GM23338 (cell line): ENCODE measurements at regions not wholly inside any gene's neighbourhood (a gene's known extent, or its start where the extent isn't known, plus 50 kb on each side); places are given as distances from the start of the nearest gene placed in this dataset.
"Not testable (repeated sequence)": the region's sequence is repeated elsewhere in the genome, so short reads cannot be mapped to it uniquely, and the experiment has no call there.

Source experiments
- ATAC-seq: fragments of 200-7000 bp; cut with Tn5 transposase; 3 replicates; pipeline ENCODE4 v1.9.1; 2020
- DNase-seq: peaks from one replicate; pipeline ENCODE4 v3.0.0-alpha.2; 2015; ENCODE audit warnings: low spot score
- H2AFZ ChIP-seq: fragments of 200-600 bp; sonication (generic); 2 replicates; pipeline ENCODE4 v1.8.0; 2016; ENCODE audit warnings: antibody characterized with exemption, mild to moderate bottlenecking, moderate library complexity
- H3F3A ChIP-seq: fragments of 200-600 bp; sonication (generic); replicated peaks from 2 replicates; pipeline ENCODE4 v1.8.0; 2017; ENCODE audit warnings: antibody characterized with exemption, mixed run types, low read depth
- H3K27ac ChIP-seq: fragments of 200-600 bp; sonication (generic); 2 replicates; pipeline ENCODE4 v1.6.1; 2016; ENCODE audit warnings: low read depth
- H3K27me3 ChIP-seq: fragments of 200-600 bp; sonication (generic); 2 replicates; pipeline ENCODE4 v1.8.0; 2016; ENCODE audit warnings: mild to moderate bottlenecking, mixed run types, moderate library complexity; ENCODE audit not compliant: insufficient read depth
- H3K36me3 ChIP-seq: fragments of 200-600 bp; sonication (generic); 2 replicates; pipeline ENCODE4 v1.8.0; 2016; ENCODE audit warnings: mild to moderate bottlenecking; ENCODE audit not compliant: insufficient read depth
- H3K4me1 ChIP-seq: fragments of 200-600 bp; sonication (generic); 2 replicates; pipeline ENCODE4 v1.8.0; 2016; ENCODE audit warnings: mild to moderate bottlenecking, moderate library complexity; ENCODE audit not compliant: insufficient read depth
- H3K4me2 ChIP-seq: fragments of 200-600 bp; sonication (generic); 2 replicates; pipeline ENCODE4 v1.7.1; 2017; ENCODE audit warnings: mixed run types
- H3K4me3 ChIP-seq: fragments of 200-600 bp; sonication (generic); 2 replicates; pipeline ENCODE4 v1.6.1; 2016; ENCODE audit warnings: mixed run types
- H3K79me2 ChIP-seq: fragments of 200-600 bp; sonication (generic); replicated peaks from 2 replicates; pipeline ENCODE4 v1.8.0; 2017; ENCODE audit warnings: mild to moderate bottlenecking; ENCODE audit not compliant: insufficient read depth
- H3K9me2 ChIP-seq: fragments of 200-600 bp; sonication (generic); 2 replicates; pipeline ENCODE4 v1.8.0; 2017; ENCODE audit not compliant: insufficient read depth
- H4K20me1 ChIP-seq: fragments of 200-600 bp; sonication (generic); replicated peaks from 2 replicates; pipeline ENCODE4 v1.8.0; 2017; ENCODE audit warnings: mild to moderate bottlenecking; ENCODE audit not compliant: insufficient read depth
- H3K27ac Mint-ChIP-seq: 2 replicates; pipeline ENCODE4 v1.8.0; 2020; ENCODE audit warnings: inconsistent platforms, mild to moderate bottlenecking, moderate library complexity, mixed read lengths
- H3K27me3 Mint-ChIP-seq: 3 replicates; pipeline ENCODE4 v1.8.0; 2022; ENCODE audit warnings: low read depth, mild to moderate bottlenecking, moderate library complexity, mixed read lengths, inconsistent platforms; ENCODE audit not compliant: insufficient read depth, poor library complexity
- H3K36me3 Mint-ChIP-seq: 3 replicates; pipeline ENCODE4 v1.8.0; 2021; ENCODE audit warnings: low read depth, mild to moderate bottlenecking, inconsistent platforms, moderate library complexity, mixed read lengths
- H3K4me1 Mint-ChIP-seq: 3 replicates; pipeline ENCODE4 v1.8.0; 2020; ENCODE audit warnings: mild to moderate bottlenecking, inconsistent platforms, mixed read lengths
- H3K4me3 Mint-ChIP-seq: 3 replicates; pipeline ENCODE4 v1.8.0; 2021; ENCODE audit warnings: moderate library complexity, mild to moderate bottlenecking, inconsistent platforms, mixed read lengths
- H3K9me3 Mint-ChIP-seq: 3 replicates; pipeline ENCODE4 v1.8.0; 2020; ENCODE audit warnings: moderate library complexity, mild to moderate bottlenecking, inconsistent platforms, mixed read lengths
- EZH2 ChIP-seq: fragments of 200-600 bp; sonication (generic); IDR thresholded peaks from one replicate; pipeline ENCODE4 v1.8.0; 2017; ENCODE audit warnings: antibody characterized with exemption, mild to moderate bottlenecking, low read depth; ENCODE audit not compliant: unreplicated experiment
- EZH2phosphoT487 ChIP-seq: fragments of 200-600 bp; sonication (generic); IDR thresholded peaks from one replicate; pipeline ENCODE4 v1.8.1; 2018; ENCODE audit warnings: antibody characterized with exemption; ENCODE audit not compliant: unreplicated experiment
- JUNB ChIP-seq: IDR thresholded peaks from one replicate; pipeline ENCODE4 v1.6.1; 2016; ENCODE audit warnings: antibody characterized with exemption; ENCODE audit not compliant: unreplicated experiment
- NANOG ChIP-seq: IDR thresholded peaks from 2 replicates; pipeline ENCODE4 v1.6.1; 2016; ENCODE audit warnings: antibody characterized with exemption, borderline replicate concordance
- POLR2AphosphoS5 ChIP-seq: IDR thresholded peaks from 2 replicates; pipeline ENCODE4 v1.6.1; 2016; ENCODE audit warnings: antibody characterized with exemption, low read depth
- STAT1 ChIP-seq: IDR thresholded peaks from one replicate; pipeline ENCODE4 v1.6.1; 2016; ENCODE audit warnings: antibody characterized with exemption; ENCODE audit not compliant: unreplicated experiment
- ZNF114 ChIP-seq: fragments of 250-450 bp; sonication (Bioruptor Pico); IDR thresholded peaks from 2 replicates; pipeline ENCODE4 v1.5.0; 2020; ENCODE audit warnings: mild to moderate bottlenecking, moderate library complexity
- ZNF331 ChIP-seq: fragments of 250-450 bp; sonication (Bioruptor Pico); IDR thresholded peaks from 2 replicates; pipeline ENCODE4 v1.5.0; 2020; ENCODE audit warnings: low read depth, mild to moderate bottlenecking, moderate library complexity
- TF ChIP-seq, protein P1 (sequence below), 2 experiments: fragments of 200-600 bp in 1 of 2; sonication (generic) in 1 of 2; conservative IDR thresholded peaks; 2 replicates each; pipeline versions ENCODE4 v1.5.1 to v1.6.1; 2016 to 2017; ENCODE audit warnings: antibody characterized with exemption in 2 of 2, low read depth in 2 of 2, mild to moderate bottlenecking in 2 of 2, moderate library complexity in 1 of 2
- TF ChIP-seq, protein P2 (sequence below): IDR thresholded peaks from 2 replicates; pipeline ENCODE4 v1.6.1; 2016; ENCODE audit warnings: antibody characterized with exemption

DNA sequence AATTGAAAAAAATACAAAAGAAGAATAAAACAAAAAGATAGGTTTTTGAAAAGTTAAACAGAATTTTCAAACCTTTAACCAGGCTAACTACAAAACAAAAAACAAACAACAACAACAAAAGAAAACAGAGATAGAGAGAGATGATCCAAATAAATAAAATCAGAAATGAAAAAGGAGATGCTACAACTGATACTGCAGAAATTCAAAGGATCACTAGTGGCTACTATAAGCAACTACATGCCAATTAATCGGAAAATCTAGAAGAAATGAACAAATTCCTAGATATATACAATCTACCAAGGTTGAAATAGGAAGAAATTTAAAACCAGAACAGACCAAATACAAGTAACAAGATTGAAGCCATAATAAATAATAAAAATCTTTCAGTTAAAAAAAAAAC lies 326.8 kb upstream of the VSTM2A start:
- peaks cover 2% of the 10 kb centered on the region for H3K27me3 Mint-ChIP-seq
- H3K79me2 ChIP-seq = no peaks in the 10 kb centered on the region
- H3K4me3 ChIP-seq = no peak overlapping the region
- H3K4me2 ChIP-seq = no peak overlapping the region
- no peak overlapping the region for H3K27ac Mint-ChIP-seq
- no peak overlapping the region for H3K27ac ChIP-seq
- no peaks in the 10 kb centered on the region for H4K20me1 ChIP-seq
- H3K36me3 Mint-ChIP-seq = peaks cover 69% of the 10 kb centered on the region
- no peaks in the 10 kb centered on the region; the same call in 2 of the 3 replicates for H3K4me1 Mint-ChIP-seq
- ATAC-seq (no peak), DNase-seq (no peak)
- no peak overlapping the region for H3K4me3 Mint-ChIP-seq
- H3F3A ChIP-seq = no peaks in the 10 kb centered on the region
- peaks cover 4% of the 10 kb centered on the region; the same call in 1 of the 2 replicates for H3K9me2 ChIP-seq
- peaks cover 83% of the 10 kb centered on the region for H3K9me3 Mint-ChIP-seq
- no peak overlapping the region for H2AFZ ChIP-seq
- H3K36me3 ChIP-seq = peaks cover 13% of the 10 kb centered on the region
- TF ChIP-seq, protein P1, sequence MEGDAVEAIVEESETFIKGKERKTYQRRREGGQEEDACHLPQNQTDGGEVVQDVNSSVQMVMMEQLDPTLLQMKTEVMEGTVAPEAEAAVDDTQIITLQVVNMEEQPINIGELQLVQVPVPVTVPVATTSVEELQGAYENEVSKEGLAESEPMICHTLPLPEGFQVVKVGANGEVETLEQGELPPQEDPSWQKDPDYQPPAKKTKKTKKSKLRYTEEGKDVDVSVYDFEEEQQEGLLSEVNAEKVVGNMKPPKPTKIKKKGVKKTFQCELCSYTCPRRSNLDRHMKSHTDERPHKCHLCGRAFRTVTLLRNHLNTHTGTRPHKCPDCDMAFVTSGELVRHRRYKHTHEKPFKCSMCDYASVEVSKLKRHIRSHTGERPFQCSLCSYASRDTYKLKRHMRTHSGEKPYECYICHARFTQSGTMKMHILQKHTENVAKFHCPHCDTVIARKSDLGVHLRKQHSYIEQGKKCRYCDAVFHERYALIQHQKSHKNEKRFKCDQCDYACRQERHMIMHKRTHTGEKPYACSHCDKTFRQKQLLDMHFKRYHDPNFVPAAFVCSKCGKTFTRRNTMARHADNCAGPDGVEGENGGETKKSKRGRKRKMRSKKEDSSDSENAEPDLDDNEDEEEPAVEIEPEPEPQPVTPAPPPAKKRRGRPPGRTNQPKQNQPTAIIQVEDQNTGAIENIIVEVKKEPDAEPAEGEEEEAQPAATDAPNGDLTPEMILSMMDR (conservative IDR thresholded peaks at IDR 0.05; ENCODE audit: low read depth in 2 of 2) = peak in 1 of 2 experiments; percentile 32; a peak in 2 of 4 replicates
- no peak for TF ChIP-seq STAT1
- no peaks in the 10 kb centered on the region for H3K4me1 ChIP-seq
- no peaks in the 10 kb centered on the region for H3K27me3 ChIP-seq

DNA sequence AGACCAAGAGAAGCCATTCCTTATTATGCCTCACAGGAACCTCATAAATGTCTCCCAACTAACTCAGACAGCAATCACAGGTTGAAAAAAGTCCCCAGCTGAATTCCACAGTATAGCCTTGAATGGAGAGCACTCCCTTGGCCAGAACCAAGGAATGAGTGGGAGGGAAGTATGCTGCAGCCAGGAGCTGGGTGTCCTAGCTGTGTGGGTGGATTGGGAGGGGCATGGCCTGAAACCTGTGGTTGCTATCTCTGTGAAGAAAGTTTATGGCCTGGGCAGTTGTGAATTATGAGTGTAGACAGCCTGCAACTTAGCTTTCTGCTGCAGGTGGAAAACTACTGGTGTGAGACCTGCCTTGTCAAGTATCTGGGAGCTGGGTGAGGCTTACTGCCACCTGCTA lies 316.1 kb upstream of the VSTM2A start:
- H3K9me3 Mint-ChIP-seq, H2AFZ ChIP-seq, H3K4me3 ChIP-seq, H3K27me3 Mint-ChIP-seq, H3K4me1 Mint-ChIP-seq, H3K36me3 ChIP-seq, DNase-seq, H3K9me2 ChIP-seq, H3K36me3 Mint-ChIP-seq, H3K4me2 ChIP-seq, ATAC-seq, H3K27ac ChIP-seq, H3K27me3 ChIP-seq, H3K4me3 Mint-ChIP-seq, H3K4me1 ChIP-seq, H3F3A ChIP-seq, H3K79me2 ChIP-seq, H3K27ac Mint-ChIP-seq, H4K20me1 ChIP-seq: not testable (repeated sequence)

DNA sequence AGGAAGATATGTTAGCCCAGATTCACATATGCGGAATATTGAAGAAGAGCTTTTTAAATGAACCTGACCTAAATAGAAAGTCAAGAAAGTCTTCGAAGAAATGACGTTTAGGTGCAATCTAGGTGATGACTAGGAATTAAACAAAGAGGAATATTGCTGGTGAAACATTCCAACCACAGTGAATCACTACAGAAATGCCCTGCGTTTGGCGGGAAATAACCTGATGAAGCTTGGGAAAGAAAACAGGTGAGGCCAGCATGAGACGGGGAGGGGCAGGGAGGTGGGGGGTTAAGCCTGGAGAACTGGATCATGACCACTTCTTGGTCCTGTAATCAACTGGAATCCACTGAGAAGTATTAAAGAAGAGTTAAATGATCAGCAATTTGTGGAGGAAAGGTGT lies 299.4 kb upstream of the VSTM2A start:
- no peaks in the 10 kb centered on the region for H3K36me3 Mint-ChIP-seq
- no peak overlapping the region for H3K4me3 ChIP-seq
- no peaks in the 10 kb centered on the region for H3K4me1 ChIP-seq
- no peak for ATAC-seq
- H3F3A ChIP-seq = no peaks in the 10 kb centered on the region
- H3K79me2 ChIP-seq = no peaks in the 10 kb centered on the region
- H3K9me2 ChIP-seq = no peaks in the 10 kb centered on the region
- H4K20me1 ChIP-seq = no peaks in the 10 kb centered on the region
- no peak overlapping the region for H2AFZ ChIP-seq
- H3K27me3 Mint-ChIP-seq = no peaks in the 10 kb centered on the region
- H3K9me3 Mint-ChIP-seq = no peaks in the 10 kb centered on the region
- no peak overlapping the region for H3K27ac Mint-ChIP-seq
- H3K27me3 ChIP-seq = no peaks in the 10 kb centered on the region
- no peaks in the 10 kb centered on the region for H3K36me3 ChIP-seq
- H3K27ac ChIP-seq = no peak overlapping the region
- no peak for DNase-seq
- no peak overlapping the region for H3K4me2 ChIP-seq
- H3K4me3 Mint-ChIP-seq = no peak overlapping the region
- H3K4me1 Mint-ChIP-seq = peaks cover 10% of the 10 kb centered on the region; the same call in 2 of the 3 replicates
- TF ChIP-seq ZNF114 (CRISPR knock-in tag) = no peak
- TF ChIP-seq NANOG = no peak
- no peak for TF ChIP-seq ZNF331 (CRISPR knock-in tag)
- no peak for TF ChIP-seq EZH2phosphoT487
- no peak for TF ChIP-seq STAT1
- no peak for TF ChIP-seq EZH2
- no peak for TF ChIP-seq JUNB
- no peak for TF ChIP-seq POLR2AphosphoS5
- TF ChIP-seq, protein P2, sequence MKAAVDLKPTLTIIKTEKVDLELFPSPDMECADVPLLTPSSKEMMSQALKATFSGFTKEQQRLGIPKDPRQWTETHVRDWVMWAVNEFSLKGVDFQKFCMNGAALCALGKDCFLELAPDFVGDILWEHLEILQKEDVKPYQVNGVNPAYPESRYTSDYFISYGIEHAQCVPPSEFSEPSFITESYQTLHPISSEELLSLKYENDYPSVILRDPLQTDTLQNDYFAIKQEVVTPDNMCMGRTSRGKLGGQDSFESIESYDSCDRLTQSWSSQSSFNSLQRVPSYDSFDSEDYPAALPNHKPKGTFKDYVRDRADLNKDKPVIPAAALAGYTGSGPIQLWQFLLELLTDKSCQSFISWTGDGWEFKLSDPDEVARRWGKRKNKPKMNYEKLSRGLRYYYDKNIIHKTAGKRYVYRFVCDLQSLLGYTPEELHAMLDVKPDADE = no peak
